Thymus (tissue), 11 donors: ENCODE measurements at regions not wholly inside any gene's neighbourhood (a gene's known extent, or its start where the extent isn't known, plus 50 kb on each side); places are given as distances from the start of the nearest gene placed in this dataset.
"Not testable (repeated sequence)": the region's sequence is repeated elsewhere in the genome, so short reads cannot be mapped to it uniquely, and the experiment has no call there.

Experiments
- DNase-seq, 9 donors: peaks; one replicate each; pipeline ENCODE4 v3.0.0-alpha.2; 2013; ENCODE audit warnings: low spot score in 9 of 9, low read depth in 6 of 9, missing footprints in 1 of 9
- H3K27ac ChIP-seq, 2 donors: one replicate each; pipeline ENCODE4 v1.5.1; 2013; ENCODE audit warnings: control low read depth in 1 of 2, low read depth in 1 of 2, low read length in 1 of 2, mild to moderate bottlenecking in 1 of 2, moderate library complexity in 1 of 2
- H3K27me3 ChIP-seq, 2 donors: one replicate each; pipeline ENCODE4 v1.5.1; 2013; ENCODE audit warnings: low read length in 1 of 2; ENCODE audit not compliant: control insufficient read depth in 2 of 2, insufficient read depth in 1 of 2
- H3K36me3 ChIP-seq, 2 donors: one replicate each; pipeline ENCODE4 v1.5.1; 2013; ENCODE audit warnings: low read length in 1 of 2, mild to moderate bottlenecking in 1 of 2, moderate library complexity in 1 of 2; ENCODE audit not compliant: control insufficient read depth in 2 of 2, insufficient read depth in 2 of 2
- H3K4me1 ChIP-seq, 2 donors: one replicate each; pipeline ENCODE4 v1.5.1; 2013; ENCODE audit warnings: low read length in 2 of 2; ENCODE audit not compliant: control insufficient read depth in 2 of 2, insufficient read depth in 2 of 2
- H3K4me3 ChIP-seq, 2 donors: one replicate each; pipeline ENCODE4 v1.5.1; 2013; ENCODE audit warnings: low read length in 2 of 2, control low read depth in 1 of 2, mild to moderate bottlenecking in 1 of 2
- H3K9me3 ChIP-seq, 2 donors: one replicate each; pipeline ENCODE4 v1.5.1; 2013; ENCODE audit warnings: low read length in 1 of 2, mild to moderate bottlenecking in 1 of 2; ENCODE audit not compliant: control insufficient read depth in 2 of 2, insufficient read depth in 1 of 2
- WGBS: extraction: QIAGEN DNeasy Blood & Tissue Kit; methylation state at CpG from one replicate; pipeline ENCODE4 v1.1.7; 2013; 5-methylcytosine and 5-hydroxymethylcytosine counted together
- donor health status: healthy.

- H3K4me3 ChIP-seq, H3K27me3 ChIP-seq, H3K9me3 ChIP-seq, H3K4me1 ChIP-seq, DNase-seq, H3K27ac ChIP-seq, H3K36me3 ChIP-seq: not testable (repeated sequence)
- 97% methylated on average over 4 of the region's 4 CpGs for WGBS
Measured at GRCh38 chrX:51125743-51126142, 206.9 kb upstream of the NUDT10 start.

DNA sequence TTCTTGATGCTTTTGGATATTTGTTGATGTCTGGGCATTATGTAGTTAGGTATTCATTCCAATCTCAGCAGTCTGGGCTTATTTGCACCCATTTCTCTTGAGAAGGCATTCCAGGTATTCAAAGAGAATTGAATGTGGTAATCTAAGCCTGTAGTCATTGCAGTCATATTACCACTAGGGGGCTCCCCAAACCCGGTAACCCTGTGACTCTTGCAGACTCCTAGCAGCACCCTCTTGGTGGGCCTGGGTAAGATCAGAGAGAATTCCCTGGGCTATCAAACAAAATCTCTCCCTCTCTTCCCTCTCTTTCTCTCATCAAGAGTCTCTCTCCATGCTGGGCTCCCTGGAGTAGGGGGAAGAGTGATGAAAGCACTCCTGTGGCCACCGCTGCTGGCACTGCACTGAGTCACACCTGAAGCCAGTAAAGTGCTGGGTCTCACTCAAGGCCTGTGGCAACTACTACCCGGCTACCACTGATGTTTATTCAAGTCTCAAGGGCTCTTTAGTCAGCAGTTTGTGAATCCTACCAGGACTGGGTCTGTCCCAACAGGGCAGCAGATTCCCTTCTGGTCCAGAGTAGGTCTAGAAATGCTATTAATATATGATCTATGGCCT, 187.7 kb upstream of the NUDT10 start:
- 52% methylated on average over 3 of the region's 3 CpGs for WGBS
- peak in 8 of 9 donors; percentile 3 to 55 (median 6) for DNase-seq

DNA sequence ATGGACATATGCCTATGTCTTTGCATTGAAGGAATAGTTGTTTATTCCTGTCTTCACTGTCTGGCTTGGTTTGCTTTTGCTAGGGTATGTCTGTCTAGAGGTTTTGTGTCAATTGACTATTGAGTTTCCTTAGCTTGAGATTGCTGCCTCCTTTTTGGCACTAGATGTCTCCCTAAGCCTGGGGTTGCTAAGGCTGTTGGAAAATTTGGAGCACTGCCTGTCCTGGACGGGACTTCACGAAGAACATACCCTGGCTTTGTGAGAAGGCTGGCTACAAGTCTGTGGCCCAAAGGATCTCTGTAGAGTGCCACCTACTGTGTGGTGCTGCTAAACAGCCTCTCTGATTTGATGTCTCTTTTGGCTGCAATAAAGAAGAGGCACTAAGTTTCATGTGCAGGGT, 183.8 kb upstream of the NUDT10 start:
- Histone ChIP-seq H3K4me3 (no peak overlapping the region), H3K27me3 (no peaks in the 10 kb centered on the region), H3K4me1 (no peaks in the 10 kb centered on the region)

More for the DNA sequence above, 187.7 kb upstream of the NUDT10 start:
- no peaks in the 10 kb centered on the region for H3K9me3 ChIP-seq
- H3K27ac ChIP-seq, result no peak overlapping the region
- no peaks in the 10 kb centered on the region for H3K36me3 ChIP-seq
- no peaks in the 10 kb centered on the region for H3K27me3 ChIP-seq
- no peaks in the 10 kb centered on the region for H3K4me1 ChIP-seq
- H3K4me3 ChIP-seq, result no peak overlapping the region

GRCh38 chrX:51151734-51152133, 180.9 kb upstream of the NUDT10 start:
- DNase-seq, result no peak
- H3K27me3 ChIP-seq, result no peaks in the 10 kb centered on the region
- H3K36me3 ChIP-seq, result no peaks in the 10 kb centered on the region
- 90% methylated on average over 1 of the region's 1 CpG for WGBS
- H3K4me1 ChIP-seq, result no peaks in the 10 kb centered on the region
- no peak overlapping the region for H3K27ac ChIP-seq
- H3K4me3 ChIP-seq, result no peak overlapping the region
- no peaks in the 10 kb centered on the region for H3K9me3 ChIP-seq

More for the DNA sequence above, 183.8 kb upstream of the NUDT10 start:
- WGBS, result 51% methylated on average over 2 of the region's 2 CpGs
- Histone ChIP-seq H3K27ac (no peak overlapping the region), H3K9me3 (no peaks in the 10 kb centered on the region), H3K36me3 (no peaks in the 10 kb centered on the region)
- no peak for DNase-seq

DNA sequence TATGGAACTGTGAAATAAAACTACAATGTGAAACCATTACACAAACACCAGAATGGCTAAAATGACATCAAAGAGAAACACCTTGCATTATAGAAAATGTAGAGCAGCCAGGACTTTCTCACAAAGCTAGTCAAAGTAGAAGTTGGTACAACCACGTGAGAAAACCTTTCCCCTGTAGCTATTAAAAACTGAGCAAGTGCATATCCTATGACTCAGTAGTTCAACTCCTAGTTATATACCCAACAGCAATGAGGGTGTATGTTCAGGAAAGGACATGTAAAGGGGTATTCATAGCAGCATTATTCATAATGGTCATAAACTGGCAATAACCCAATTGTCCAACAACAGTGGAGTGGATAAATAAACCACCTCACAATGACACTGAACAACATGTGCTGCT, 177.5 kb upstream of the NUDT10 start:
- no peaks in the 10 kb centered on the region for H3K36me3 ChIP-seq
- DNase-seq, result no peak
- H3K4me1 ChIP-seq, result no peaks in the 10 kb centered on the region
- no peak overlapping the region for H3K4me3 ChIP-seq
- 98% methylated on average over 1 of the region's 1 CpG for WGBS
- no peaks in the 10 kb centered on the region for H3K27me3 ChIP-seq
- no peaks in the 10 kb centered on the region for H3K9me3 ChIP-seq
- no peak overlapping the region for H3K27ac ChIP-seq

DNA sequence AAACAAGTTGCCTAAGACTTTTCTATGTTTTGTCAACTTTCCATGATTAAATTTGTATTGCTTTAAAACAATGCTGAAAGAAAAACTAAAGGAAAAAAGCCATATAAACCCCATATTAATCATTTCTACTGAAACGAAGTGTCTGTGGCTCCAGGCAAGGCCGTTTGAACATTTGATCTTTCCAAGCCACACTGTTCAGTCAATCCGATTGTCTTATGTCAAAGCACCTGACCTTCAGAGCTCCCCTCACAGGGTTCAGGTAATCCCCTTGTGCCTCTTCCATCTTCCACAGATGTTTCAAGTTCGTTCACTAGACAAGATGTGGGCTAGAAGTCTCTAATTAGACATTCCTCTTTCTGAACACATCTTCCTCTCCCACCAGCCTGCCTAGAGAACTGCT, 177.1 kb upstream of the NUDT10 start:
- Histone ChIP-seq H3K27me3 (no peaks in the 10 kb centered on the region), H3K4me3 (no peak overlapping the region), H3K36me3 (no peaks in the 10 kb centered on the region), H3K9me3 (no peaks in the 10 kb centered on the region), H3K27ac (no peak overlapping the region), H3K4me1 (no peaks in the 10 kb centered on the region)
- 91% methylated on average over 4 of the region's 4 CpGs for WGBS
- DNase-seq, result no peak

DNA sequence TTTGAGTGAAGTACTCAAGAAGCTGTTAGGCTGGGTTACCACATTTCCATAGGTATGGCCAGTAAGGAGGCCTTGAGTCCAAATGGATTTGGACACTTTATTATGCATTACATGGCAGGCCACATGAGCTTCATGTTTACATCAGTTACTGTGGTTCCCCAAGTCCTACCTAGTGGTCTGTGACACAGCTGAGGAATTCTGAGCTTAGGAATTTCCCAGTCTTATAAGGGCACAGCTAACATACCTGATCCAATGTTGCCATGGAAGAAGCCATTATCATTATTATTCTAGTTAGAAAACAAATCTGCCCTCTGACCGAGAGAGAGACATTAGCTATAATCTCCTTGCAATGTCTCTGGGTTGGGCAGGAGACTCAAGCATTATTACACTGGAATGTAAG, 174.4 kb upstream of the NUDT10 start:
- no peaks in the 10 kb centered on the region for H3K4me1 ChIP-seq
- no peak overlapping the region for H3K4me3 ChIP-seq
- H3K9me3 ChIP-seq, result no peaks in the 10 kb centered on the region
- no peaks in the 10 kb centered on the region for H3K36me3 ChIP-seq
- WGBS, result 93% methylated on average over 1 of the region's 1 CpG
- H3K27ac ChIP-seq, result no peak overlapping the region
- no peak for DNase-seq
- H3K27me3 ChIP-seq, result no peaks in the 10 kb centered on the region

GRCh38 chrX:51159378-51159777, 173.2 kb upstream of the NUDT10 start:
- not testable (repeated sequence) for H3K36me3 ChIP-seq, H3K27me3 ChIP-seq, H3K27ac ChIP-seq, H3K4me1 ChIP-seq, H3K4me3 ChIP-seq, DNase-seq, H3K9me3 ChIP-seq
- WGBS, result no CpG with 5 or more reads among the region's 1 CpG

DNA sequence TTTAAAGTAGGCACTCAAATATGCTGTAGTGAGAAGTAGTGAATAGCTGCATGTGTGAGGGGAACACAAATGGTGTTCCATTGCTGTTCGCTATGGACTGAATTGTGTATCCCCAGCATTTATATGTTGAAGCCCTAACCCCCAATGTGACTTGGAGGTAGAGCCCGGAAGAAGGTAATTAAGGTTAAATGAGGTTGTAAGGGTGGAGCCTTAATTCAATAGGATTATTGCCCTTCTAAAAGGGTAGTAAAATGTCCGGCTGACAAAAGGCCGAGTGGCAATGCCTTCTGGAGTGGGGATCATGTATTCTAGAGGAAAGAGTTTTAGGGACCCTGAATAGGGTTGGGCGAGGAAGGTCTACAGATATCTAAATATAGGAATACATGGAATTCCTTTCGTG, 168.9 kb upstream of the NUDT10 start:
- 97% methylated on average over 6 of the region's 6 CpGs for WGBS

More for the DNA sequence above, 168.9 kb upstream of the NUDT10 start:
- Histone ChIP-seq H3K27me3 (no peaks in the 10 kb centered on the region), H3K4me1 (no peaks in the 10 kb centered on the region), H3K36me3 (no peaks in the 10 kb centered on the region), H3K27ac (no peak overlapping the region), H3K9me3 (no peaks in the 10 kb centered on the region), H3K4me3 (no peak overlapping the region)
- DNase-seq, result no peak
